GM19025 (cell line): ENCODE measurements at regions not wholly inside any gene's neighbourhood (a gene's known extent, or its start where the extent isn't known, plus 50 kb on each side); places are given as distances from the start of the nearest gene placed in this dataset.

ENCODE experiments used
- ATAC-seq: cut with Tn5 transposase; IDR thresholded peaks from one replicate; pipeline ENCODE4 v1.9.1; 2021; ENCODE audit warnings: mild to moderate bottlenecking, low read depth, moderate library complexity; ENCODE audit not compliant: unreplicated experiment

DNA sequence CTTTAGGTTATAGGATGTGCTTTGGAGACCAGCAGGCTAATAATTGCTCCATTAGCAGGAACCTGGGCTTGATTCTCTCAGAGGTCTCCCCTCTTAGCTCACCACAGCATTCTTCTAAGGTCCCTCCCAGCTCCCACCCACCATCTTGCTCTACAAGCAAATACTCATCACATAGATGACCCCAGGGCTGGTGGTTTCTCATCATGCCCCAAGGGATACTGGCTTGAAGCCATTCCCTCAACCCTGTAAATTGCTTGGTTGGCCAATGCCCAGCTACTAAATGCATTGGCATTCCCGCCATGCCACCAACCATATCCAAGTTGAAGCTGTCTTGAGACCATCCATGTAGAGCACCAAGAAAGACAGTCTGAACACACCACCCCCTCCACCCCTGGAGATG lies 130.2 kb upstream of the NCAM1 start:
- no peak for ATAC-seq

DNA sequence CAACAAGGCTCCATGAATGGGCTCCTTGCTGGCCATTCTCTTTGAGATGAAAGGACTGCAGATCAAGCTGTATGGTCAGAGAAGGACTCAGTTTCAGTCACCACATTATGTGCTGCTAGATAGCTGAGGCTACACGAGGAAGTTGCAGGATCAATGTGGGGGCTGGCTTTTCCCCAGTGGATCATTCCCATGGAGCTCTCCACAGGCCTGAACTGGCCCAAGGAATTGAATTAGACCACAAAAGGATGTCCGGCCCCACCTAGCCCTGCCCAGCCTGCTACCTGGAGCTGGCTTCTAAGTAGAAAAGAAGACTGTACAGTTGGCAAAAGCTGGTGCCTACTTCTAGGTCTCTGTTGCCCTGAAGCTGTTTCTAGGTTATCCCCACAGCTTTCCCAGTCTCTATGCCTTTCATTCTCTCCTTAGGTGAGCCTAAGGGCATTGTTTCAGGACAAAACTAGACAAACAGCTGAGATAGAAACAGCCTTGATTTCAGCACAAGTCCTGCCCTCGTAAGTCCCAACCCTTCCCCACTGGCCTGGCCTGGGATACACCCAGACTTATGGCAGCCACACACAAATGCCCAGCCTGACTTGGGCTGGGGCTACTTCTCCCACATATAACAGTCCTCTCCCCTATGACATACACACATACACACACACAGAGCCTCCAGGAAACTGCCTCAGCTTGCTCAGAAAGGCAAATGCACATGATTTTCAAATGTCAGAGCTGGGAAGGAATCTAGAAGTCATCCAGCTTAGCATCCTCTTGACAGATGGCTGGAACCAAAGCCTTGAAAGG lies 129.1 kb upstream of the NCAM1 start:
- no peak for ATAC-seq

DNA sequence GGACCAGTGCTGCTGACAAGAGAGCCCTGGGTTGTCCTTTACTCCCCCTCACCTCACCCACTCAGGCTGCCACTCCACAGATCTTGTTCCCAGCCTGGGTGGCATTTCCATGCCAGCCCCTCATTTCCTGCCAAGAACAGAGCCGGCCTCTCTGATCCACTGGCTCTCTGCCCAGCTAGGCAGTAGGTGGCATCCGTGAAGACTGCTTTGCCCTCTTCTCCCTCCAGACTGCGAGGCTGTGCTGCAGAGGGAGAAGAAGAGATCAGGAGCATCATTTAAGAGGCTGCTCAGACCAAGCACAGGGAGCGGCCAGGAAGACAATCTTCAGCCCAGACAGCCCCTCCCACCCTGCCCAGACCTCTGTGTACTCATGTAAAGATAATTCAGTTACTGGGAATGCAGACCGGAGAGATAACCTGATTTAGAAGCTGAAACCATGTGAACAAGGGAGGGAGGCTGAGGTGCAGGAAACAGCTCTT lies 126.9 kb upstream of the NCAM1 start:
- no peak for ATAC-seq

GRCh38 chr11:112835591-112836255 lies 125.5 kb upstream of the NCAM1 start:
- ATAC-seq, result no peak

DNA sequence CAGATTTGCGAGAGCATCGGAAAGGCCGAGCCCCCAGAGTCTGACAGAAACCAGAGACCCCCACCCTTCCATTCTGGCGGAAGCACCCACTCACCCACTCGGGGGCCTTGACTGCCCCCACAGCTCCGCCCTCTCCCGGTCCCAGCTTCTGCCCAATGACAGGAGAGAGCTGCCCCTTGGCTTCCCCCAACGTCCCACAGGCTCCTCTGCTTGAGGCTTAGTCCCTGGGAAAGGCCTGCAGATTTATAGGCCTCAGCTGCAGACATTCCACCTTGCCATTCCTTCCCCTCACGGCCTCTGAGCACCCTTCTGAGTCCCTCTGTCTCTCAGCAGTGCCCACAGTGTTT lies 125.0 kb upstream of the NCAM1 start:
- no peak for ATAC-seq

- no peak for ATAC-seq
These were observed 123.9 kb upstream of the NCAM1 start for GRCh38 chr11:112837162-112837826.

DNA sequence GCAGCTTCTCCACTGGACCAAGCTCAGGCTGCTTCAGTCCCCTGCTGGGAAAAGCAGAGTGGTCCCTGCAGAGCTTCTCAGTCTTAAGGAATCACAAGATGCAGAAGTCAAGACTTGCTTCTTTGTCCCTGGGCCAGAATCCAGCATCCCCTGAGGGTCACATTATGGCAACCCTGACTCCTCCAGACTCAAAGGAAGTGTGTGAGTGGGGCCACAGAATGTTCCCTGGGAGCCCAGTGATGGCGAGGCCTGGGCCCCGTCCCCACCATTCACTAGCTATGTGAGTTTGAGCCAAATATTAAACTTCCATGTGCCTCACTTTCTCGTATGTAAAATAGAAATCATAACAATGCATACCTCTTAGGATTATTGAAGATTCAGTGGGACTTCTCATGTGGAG lies 122.2 kb upstream of the NCAM1 start:
- no peak for ATAC-seq

DNA sequence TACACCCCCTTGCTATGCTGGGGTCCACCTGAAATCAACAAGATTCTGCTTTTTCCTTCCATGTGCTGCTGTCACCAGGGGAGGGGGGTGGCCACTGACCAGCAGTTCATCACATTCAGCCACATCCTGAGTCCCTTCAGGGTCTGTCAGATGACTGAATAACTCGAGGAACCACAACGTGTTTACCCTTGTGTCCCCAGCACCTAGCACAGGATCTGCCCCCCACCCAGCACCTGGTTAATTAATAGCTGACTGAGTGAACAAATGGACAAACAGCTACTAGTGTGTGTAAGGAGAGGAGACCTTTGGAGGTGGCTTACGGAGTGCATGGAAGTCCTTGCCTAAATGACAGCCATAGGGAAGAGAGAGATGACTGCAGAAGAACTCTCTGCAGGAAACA lies 119.5 kb upstream of the NCAM1 start:
- no peak for ATAC-seq

GRCh38 chr11:112842151-112842550 lies 119.1 kb upstream of the NCAM1 start:
- no peak for ATAC-seq

- no peak for ATAC-seq
These were observed 116.7 kb upstream of the NCAM1 start for GRCh38 chr11:112844517-112844916.

GRCh38 chr11:112847568-112847967 lies 113.7 kb upstream of the NCAM1 start:
- ATAC-seq, result no peak

GRCh38 chr11:112852143-112852866 lies 108.9 kb upstream of the NCAM1 start:
- no peak for ATAC-seq

DNA sequence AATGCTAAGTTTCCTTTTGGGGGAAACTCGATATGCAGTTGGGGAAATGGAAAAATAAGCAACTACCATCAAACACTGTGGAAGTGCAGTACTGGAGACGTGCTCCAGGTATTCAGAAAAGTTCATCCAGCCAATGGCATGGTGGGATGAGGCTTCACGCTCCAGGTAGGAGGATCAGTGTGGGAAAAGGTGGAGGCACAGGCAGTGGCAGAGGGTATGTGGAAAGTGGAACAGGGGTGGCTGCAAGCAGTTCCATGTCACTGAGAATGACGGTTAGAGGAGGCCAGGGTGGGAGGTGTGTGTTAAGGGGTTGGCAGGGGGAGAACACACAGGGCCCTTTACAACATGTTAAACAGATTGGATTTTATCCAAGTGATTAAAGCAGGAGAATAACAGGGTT lies 105.1 kb upstream of the NCAM1 start:
- ATAC-seq, result no peak

DNA sequence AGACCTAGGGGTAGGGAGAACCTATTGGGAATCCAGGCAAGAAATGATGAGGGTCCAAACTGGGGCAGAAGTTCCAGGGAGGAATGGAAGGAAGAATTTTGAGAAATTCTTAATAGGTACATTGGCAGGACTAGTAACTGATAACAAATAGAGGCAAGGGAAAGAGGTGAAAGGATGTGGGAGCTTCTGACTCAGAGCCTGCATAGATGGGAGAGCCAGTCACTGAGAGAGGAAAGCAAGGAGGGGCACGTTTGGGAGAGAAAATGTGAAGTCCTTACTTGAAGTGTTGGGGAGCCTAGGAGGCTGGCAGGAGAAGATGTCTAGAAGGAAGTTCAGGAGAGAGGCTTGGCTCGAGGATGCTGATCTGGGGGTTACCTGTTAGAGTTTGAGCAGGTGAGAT lies 104.6 kb upstream of the NCAM1 start:
- no peak for ATAC-seq

DNA sequence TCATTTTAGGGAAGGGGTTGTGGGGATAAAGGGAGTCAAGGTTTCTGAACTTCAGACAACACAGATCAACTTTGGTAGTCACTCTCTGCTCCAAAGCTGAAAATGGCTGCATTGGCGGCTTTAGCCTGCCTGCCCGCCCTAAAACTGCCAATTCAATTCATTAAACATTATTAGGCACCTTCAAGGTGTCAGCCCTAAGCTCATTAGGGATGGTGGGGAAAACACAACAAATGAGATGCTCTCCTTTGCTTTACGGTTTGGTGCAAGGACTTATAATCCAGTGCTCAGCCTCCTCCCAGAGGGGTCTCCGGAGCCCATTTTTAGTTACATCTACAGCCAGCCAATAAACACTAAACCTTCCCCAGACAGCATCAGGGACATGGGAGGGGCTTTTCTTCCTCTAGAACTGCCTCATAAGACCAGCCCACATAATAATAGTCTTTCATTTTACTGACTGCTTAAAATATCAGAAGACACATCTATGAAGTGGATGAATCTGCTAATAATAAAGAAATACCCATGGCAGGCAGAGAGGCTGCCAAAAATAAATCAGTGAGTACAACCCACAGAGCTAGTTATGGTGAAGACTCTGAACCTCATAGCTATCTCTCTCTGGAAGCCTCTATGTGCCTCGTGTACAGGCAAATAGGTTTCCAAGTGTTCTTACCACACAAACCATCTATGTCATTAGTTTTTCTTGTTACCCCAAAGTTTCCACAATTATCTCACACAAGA lies 102.8 kb upstream of the NCAM1 start:
- ATAC-seq, result no peak

- ATAC-seq, result no peak
These were observed 101.4 kb upstream of the NCAM1 start for GRCh38 chr11:112859787-112860186.

DNA sequence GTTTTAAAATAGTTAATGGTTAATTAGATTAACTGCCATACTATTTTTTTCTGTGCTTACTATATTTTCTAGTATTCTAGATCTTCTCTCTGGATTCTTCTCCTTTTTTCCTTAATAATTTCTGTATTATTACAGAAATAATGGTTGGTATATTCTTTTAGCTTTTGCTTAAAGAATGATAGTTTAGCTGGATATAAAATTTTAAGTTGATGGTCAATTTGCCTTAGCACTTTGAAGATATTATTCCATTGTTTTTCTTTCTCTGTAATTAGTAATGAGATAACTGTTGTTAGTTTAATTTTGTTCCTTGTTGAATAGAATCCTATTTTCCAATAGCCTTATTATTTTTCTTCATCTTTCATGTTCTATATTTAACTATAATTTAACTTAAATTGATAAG lies 99.9 kb upstream of the NCAM1 start:
- ATAC-seq, result no peak

- no peak for ATAC-seq
These were observed 97.9 kb upstream of the NCAM1 start for GRCh38 chr11:112863305-112863704.

DNA sequence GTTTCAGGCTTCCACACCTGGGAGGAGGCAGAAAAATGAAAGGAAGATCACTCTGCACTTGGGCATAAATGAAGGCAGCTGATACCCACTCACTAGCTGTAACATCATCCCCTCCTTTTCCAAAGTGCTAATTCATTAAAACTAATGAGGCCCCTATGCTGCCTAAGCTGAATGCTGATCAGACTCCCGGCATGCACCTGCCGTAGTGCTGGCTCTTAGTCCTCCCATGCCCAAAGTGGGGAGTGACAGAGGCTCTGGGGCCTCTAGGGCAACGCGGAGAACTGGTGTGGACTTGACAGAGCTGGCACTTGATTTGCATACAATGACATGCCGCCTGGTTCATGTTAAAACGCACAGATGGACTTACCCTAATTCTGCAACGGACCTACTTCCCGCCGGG lies 96.5 kb upstream of the NCAM1 start:
- no peak for ATAC-seq

GRCh38 chr11:112871909-112872500 lies 89.2 kb upstream of the NCAM1 start:
- no peak for ATAC-seq
